DND-41 (cell line): ENCODE measurements at regions not wholly inside any gene's neighbourhood (a gene's known extent, or its start where the extent isn't known, plus 50 kb on each side); places are given as distances from the start of the nearest gene placed in this dataset.

Experiments
- CTCF ChIP-seq: IDR thresholded peaks from 2 replicates; pipeline ENCODE4 v1.5.1; 2012; ENCODE audit warnings: borderline replicate concordance, low read length, moderate library complexity, mild to moderate bottlenecking; ENCODE audit not compliant: poor library complexity, severe bottlenecking; ENCODE audit errors: extremely low read depth
- EZH2 ChIP-seq: IDR thresholded peaks from 3 replicates; pipeline ENCODE4 v1.6.1; 2012; ENCODE audit warnings: borderline replicate concordance, low read depth, mild to moderate bottlenecking, moderate library complexity, low read length, inconsistent platforms; ENCODE audit not compliant: severe bottlenecking

GRCh38 chr18:73708591-73708990 lies 439.0 kb downstream of the FBXO15 start:
- TF ChIP-seq CTCF = no peak
- TF ChIP-seq EZH2 = no peak
